SK-N-SH (cell line): ENCODE measurements at regions not wholly inside any gene's neighbourhood (a gene's known extent, or its start where the extent isn't known, plus 50 kb on each side); places are given as distances from the start of the nearest gene placed in this dataset.

Experiments used
- CHD2 ChIP-seq: fragments of 150-350 bp; IDR thresholded peaks from 2 replicates; pipeline ENCODE4 v1.6.1; 2018; ENCODE audit warnings: low read length; ENCODE audit not compliant: partially characterized antibody
- CTCF ChIP-seq: fragments of 200-600 bp; sonication (generic); IDR thresholded peaks from 2 replicates; pipeline ENCODE4 v1.6.1; 2017; ENCODE audit warnings: antibody characterized with exemption, mild to moderate bottlenecking, moderate library complexity
- EP300 ChIP-seq, 2 experiments: IDR thresholded peaks; 2 replicates each; pipeline versions ENCODE4 v1.4.0 to v1.6.1; 2012; ENCODE audit warnings: borderline replicate concordance in 1 of 2, low read depth in 1 of 2, low read length in 1 of 2
- JUND ChIP-seq: IDR thresholded peaks from 2 replicates; pipeline ENCODE4 v1.4.0; 2012
- MAX ChIP-seq: IDR thresholded peaks from 2 replicates; pipeline ENCODE4 v1.4.0; 2012; ENCODE audit warnings: low read depth
- MXI1 ChIP-seq: IDR thresholded peaks from 2 replicates; pipeline ENCODE4 v1.6.1; 2012; ENCODE audit warnings: mild to moderate bottlenecking, low read depth, low read length, improper control_type of control experiment
- NFIC ChIP-seq: IDR thresholded peaks from 2 replicates; pipeline ENCODE4 v1.4.0; 2012; ENCODE audit warnings: borderline replicate concordance
- RXRA ChIP-seq: IDR thresholded peaks from 2 replicates; pipeline ENCODE4 v1.4.0; 2012; ENCODE audit warnings: low read depth, mild to moderate bottlenecking, borderline replicate concordance
- SIN3A ChIP-seq: IDR thresholded peaks from 2 replicates; pipeline ENCODE4 v1.6.1; 2012; ENCODE audit warnings: low read depth, mild to moderate bottlenecking, low read length, moderate library complexity, borderline replicate concordance
- TAF1 ChIP-seq: IDR thresholded peaks from 2 replicates; pipeline ENCODE4 v1.6.1; 2012; ENCODE audit warnings: low read depth, mild to moderate bottlenecking, low read length, moderate library complexity, borderline replicate concordance
- TCF12 ChIP-seq: IDR thresholded peaks from 2 replicates; pipeline ENCODE4 v1.4.0; 2012

GRCh38 chr7:146027243-146027642, 89.4 kb upstream of the CNTNAP2 start:
- TF ChIP-seq NFIC (no peak), CTCF (no peak), TCF12 (no peak), EP300 (IDR thresholded peaks at IDR 0.05; ENCODE audit: borderline replicate concordance in 1 of 2, low read depth in 1 of 2, low read length in 1 of 2) (no peak), CHD2 (no peak), SIN3A (no peak), MAX (no peak), TAF1 (no peak), RXRA (no peak), JUND (no peak), MXI1 (no peak)
